Muscle of back (tissue), 3 donors: ENCODE measurements at regions not wholly inside any gene's neighbourhood (a gene's known extent, or its start where the extent isn't known, plus 50 kb on each side); places are given as distances from the start of the nearest gene placed in this dataset.
"Not testable (repeated sequence)": the region's sequence is repeated elsewhere in the genome, so short reads cannot be mapped to it uniquely, and the experiment has no call there.

Experiments used
- DNase-seq, 3 donors: peaks; one replicate each; pipeline versions ENCODE4 v3.0.0 to v3.0.0-alpha.2; 2013

GRCh38 chr2:106257830-106258229 lies 63.7 kb upstream of the UXS1 start:
- no peak for DNase-seq

DNA sequence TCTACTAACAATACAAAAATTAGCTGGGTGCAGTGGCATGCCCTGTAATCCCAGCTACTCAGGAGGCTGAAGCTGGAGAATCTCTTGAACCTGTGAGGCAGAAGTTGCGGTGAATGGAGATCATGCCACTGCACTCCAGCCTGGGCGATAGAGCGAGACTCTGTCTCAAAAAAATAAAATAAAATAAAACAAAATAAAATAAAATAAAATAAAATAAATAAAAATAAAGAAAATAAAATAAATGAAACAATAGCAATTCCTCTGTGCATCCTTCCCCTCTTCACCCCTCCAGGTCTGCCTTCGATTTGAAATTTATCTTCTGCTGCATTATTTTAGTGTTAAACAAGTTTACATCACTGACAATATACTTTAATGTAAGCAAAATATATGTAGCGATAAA lies 63.0 kb upstream of the UXS1 start:
- DNase-seq, result no peak

GRCh38 chr2:106249157-106249828 lies 55.2 kb upstream of the UXS1 start:
- not testable (repeated sequence) for DNase-seq

DNA sequence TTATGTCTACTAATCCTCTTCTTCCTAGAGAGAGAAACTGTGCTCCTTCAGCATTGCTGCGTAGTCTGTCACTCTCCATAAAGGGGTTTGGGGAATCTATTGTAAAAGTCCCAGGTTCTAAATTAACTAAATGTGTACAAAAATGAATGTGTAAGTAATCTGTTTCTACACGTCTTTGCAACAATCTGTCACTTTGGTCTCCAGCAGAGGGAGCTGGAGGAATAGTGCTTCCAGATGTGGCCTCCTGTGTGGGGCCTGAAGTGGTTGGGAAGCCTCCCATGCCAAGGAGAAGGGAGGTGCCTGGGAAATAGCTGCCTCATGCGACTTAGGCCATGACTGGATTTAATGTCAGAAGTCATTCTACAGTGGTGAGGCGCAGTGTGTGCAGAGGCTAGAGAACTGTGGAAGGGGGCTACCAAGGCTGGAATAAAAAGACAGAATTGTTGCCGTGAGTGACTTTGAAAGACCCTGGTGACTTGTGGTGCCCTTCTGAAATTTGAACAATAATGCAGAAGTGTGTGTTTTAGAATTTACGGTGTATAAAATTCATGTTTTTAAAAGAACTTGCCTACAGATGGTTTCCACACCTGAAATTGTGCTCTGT lies 54.5 kb upstream of the UXS1 start:
- peak in 1 of 3 donors; percentile 8 for DNase-seq
